SU-DHL-6 (cell line): ENCODE measurements at regions not wholly inside any gene's neighbourhood (a gene's known extent, or its start where the extent isn't known, plus 50 kb on each side); places are given as distances from the start of the nearest gene placed in this dataset.

Experiments used
- EZH2phosphoT487 ChIP-seq: fragments of 200-600 bp; sonication (generic), shearing (Covaris generic); conservative IDR thresholded peaks from 2 replicates; pipeline ENCODE4 v1.6.1; 2018; ENCODE audit warnings: mild to moderate bottlenecking, antibody characterized with exemption, low read length, moderate library complexity, mixed read lengths
- TF ChIP-seq, protein P1 (sequence below): fragments of 200-600 bp; sonication (generic); IDR thresholded peaks from one replicate; pipeline ENCODE4 v1.5.1; 2017; ENCODE audit warnings: antibody characterized with exemption, mild to moderate bottlenecking, low read length, moderate library complexity; ENCODE audit not compliant: insufficient read depth, poor library complexity, severe bottlenecking

DNA sequence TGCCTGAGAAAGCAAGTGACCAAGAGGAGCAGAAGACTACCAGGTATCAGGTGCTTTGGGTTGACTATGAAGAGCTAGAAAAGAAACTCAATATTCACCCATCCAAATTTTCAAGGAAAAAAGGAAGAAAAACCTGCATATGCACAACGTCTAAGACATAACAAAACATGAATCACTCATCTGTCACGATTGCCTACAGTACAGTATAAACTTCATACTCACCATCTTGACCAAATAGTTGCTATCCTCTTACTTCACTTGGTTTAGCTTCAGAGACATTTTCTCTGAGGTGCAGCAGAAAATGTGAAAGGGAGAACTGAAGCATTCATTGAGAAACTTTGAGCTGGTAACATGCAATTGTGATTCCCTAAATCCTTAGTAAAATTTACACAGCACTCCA, 228.6 kb upstream of the MPDZ start:
- TF ChIP-seq, protein P1, sequence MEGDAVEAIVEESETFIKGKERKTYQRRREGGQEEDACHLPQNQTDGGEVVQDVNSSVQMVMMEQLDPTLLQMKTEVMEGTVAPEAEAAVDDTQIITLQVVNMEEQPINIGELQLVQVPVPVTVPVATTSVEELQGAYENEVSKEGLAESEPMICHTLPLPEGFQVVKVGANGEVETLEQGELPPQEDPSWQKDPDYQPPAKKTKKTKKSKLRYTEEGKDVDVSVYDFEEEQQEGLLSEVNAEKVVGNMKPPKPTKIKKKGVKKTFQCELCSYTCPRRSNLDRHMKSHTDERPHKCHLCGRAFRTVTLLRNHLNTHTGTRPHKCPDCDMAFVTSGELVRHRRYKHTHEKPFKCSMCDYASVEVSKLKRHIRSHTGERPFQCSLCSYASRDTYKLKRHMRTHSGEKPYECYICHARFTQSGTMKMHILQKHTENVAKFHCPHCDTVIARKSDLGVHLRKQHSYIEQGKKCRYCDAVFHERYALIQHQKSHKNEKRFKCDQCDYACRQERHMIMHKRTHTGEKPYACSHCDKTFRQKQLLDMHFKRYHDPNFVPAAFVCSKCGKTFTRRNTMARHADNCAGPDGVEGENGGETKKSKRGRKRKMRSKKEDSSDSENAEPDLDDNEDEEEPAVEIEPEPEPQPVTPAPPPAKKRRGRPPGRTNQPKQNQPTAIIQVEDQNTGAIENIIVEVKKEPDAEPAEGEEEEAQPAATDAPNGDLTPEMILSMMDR = no peak
- no peak for TF ChIP-seq EZH2phosphoT487
